Caki2 (cell line): ENCODE measurements at regions not wholly inside any gene's neighbourhood (a gene's known extent, or its start where the extent isn't known, plus 50 kb on each side); places are given as distances from the start of the nearest gene placed in this dataset.

Source experiments
- DNase-seq: peaks from one replicate; pipeline ENCODE4 v3.0.0-alpha.2; 2015; ENCODE audit warnings: low read depth
- in situ Hi-C: cut with HindIII; loops from 2 replicates; pipeline ENCODE4 v1.10.0; 2016; ENCODE audit warnings: low sequenced_read_pairs, low pct_unique_long_range_greater_than_20kb, mixed read lengths

- no peak for DNase-seq
- in situ Hi-C loops: no loop called here
Measured at GRCh38 chr20:56924292-56925081, 295.4 kb downstream of the TFAP2C start.

DNA sequence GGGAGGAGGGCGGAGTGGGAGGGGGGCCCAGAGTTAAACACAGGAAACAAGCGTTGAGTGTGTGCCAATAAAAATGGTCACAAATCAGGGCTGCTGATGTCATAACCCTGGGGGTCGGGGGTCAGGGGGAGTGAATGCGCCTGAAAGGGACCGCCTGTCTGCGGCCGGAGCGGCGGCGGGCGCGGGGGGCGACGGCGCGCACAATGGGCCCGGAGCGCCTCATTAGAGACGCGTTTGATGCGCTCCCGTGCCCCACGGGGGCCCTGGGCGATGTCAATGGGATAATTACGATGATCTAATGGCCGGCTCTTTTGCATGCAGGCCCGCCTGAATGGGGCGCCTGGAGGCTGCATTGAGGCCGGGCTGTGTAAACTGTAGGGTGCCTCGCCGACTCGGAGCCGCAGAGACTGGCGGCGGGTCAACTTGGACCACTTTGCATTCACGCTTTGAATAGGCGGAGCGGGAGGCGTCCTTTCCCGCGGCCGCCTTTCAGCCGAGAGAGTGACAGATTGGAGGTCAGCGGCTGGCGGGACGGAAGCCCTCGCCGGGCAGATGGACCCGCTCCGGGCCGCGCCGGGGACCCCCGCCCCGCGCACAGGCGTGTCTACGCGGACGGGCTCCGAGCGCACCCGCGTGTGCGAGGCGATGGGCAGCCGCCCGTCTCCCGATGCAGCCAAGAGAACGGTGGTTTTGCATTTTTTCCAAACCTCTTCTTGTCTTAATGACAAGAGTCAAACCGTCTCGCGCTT is 296.1 kb downstream of the TFAP2C start:
- no peak for DNase-seq

GRCh38 chr20:56925831-56926170 is 296.7 kb downstream of the TFAP2C start:
- in situ Hi-C loops: no loop called here
- DNase-seq: no peak

More for the DNA sequence above, 296.1 kb downstream of the TFAP2C start:
- in situ Hi-C loops: no loop called here

DNA sequence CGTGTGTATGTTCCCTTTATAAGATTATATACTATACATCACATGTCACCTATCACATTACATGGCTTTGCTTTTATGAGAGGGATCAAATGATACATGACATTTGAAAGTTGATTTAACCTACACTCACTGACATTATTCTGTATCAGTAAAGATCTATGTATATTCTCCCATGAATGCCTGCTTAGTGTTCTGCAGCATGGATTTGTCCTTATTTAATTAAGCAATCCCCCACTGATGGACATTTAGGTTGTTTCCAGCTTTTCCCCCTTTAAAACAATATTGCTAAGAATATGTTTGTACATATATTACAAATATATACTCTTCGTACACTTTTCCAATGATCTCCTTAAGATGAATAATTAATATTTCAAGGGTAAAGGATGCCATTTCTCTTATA is 297.4 kb downstream of the TFAP2C start:
- DNase-seq: no peak
- in situ Hi-C loops: no loop called here

DNA sequence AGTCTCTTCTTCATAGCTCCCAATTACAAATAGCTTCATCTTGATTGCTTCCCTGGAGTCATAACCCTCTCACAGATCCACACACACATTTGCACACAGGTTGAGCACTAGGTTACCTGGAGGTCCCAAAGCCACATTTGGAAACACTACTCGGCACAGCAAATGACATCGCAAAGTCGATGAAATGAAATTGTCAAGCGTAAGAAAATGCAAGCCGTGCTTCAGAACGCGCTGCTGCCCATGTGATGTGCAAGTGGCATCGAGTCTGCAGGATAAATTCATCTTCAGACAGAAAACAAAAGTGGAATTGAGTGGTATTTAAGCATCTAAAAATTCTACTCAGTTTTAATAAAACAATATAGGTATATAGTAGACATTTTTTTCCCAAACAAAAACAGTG is 298.0 kb downstream of the TFAP2C start:
- DNase-seq: no peak
- in situ Hi-C loops: no loop called here

GRCh38 chr20:56928007-56928406 is 298.9 kb downstream of the TFAP2C start:
- DNase-seq: no peak
- in situ Hi-C loops: no loop called here

DNA sequence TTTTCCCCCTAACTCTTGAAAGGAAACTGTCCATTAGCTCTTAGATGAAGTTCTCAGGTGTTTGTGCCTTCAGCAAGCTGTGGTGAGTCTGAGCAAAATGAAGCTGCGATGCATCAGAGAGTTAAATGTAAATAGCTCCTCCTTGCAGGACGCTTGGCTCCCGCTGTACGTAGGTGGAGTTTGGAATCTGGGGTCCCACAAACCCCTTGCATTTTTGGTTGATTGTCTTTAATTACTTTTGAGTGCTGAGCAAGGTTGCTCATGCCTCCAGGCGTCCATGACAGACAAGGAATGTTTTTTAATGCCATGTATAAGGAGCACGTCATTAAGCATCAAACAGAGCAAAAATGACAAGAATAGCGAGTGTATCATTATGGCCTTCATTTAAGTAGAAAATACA is 300.5 kb downstream of the TFAP2C start:
- in situ Hi-C loops: no loop called here
- DNase-seq: no peak

- in situ Hi-C loops: no loop called here
- DNase-seq: no peak
Measured at GRCh38 chr20:56930876-56931275, 301.8 kb downstream of the TFAP2C start.

- in situ Hi-C loops: no loop called here
- no peak for DNase-seq
Measured at GRCh38 chr20:56932575-56933330, 303.6 kb downstream of the TFAP2C start.

- in situ Hi-C loops: no loop called here
- DNase-seq: no peak
Measured at GRCh38 chr20:56933331-56933698, 304.2 kb downstream of the TFAP2C start.

GRCh38 chr20:56934888-56935287 is 305.8 kb downstream of the TFAP2C start:
- no peak for DNase-seq
- in situ Hi-C loops: no loop called here

DNA sequence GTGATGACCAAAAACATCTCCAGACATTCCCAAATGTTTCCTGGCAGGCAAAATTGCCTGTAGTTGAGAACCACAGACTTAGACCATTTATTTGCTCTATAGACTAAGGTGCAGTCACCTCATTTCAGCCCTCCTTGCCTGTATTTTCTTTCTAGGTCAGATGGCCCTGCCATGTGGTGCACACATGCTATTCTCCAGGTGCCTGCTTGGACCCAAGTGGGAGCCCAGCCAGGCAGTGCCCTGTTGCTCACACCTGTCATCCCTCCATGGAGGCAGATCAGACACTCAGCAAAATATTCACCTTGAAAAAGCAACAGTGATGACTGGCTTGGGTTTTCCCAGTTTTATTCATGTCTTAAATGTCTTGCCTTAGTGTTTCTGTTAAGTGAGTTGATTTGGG is 311.4 kb downstream of the TFAP2C start:
- in situ Hi-C loops: no loop called here
- no peak for DNase-seq

- DNase-seq: no peak
- in situ Hi-C loops: no loop called here
Measured at GRCh38 chr20:56941101-56941686, 312.1 kb downstream of the TFAP2C start.

GRCh38 chr20:56943946-56944945 is 315.1 kb downstream of the TFAP2C start:
- in situ Hi-C loops: no loop called here
- no peak for DNase-seq

DNA sequence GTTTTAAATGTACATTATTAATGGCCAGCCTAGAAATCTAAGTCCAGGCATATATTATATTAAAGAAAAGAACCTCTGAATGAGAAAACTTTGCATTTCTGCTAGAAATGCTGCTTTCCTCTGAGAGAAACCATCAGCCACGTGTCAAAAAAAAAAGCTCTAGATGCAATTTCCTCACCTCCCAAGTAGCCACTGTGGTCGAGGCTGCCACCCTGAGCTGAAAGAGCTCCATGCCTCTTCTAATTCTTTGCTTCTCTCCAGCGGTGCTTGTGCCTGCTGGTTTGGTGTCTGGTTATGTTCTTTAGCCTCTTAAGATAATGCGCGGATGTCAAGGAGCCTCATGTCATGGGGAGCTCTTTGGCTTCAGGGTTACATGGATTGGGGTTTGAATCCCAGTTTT is 316.0 kb downstream of the TFAP2C start:
- DNase-seq: no peak
- in situ Hi-C loops: no loop called here

- in situ Hi-C loops: no loop called here
- DNase-seq: no peak
Measured at GRCh38 chr20:56945901-56946300, 316.8 kb downstream of the TFAP2C start.

- in situ Hi-C loops: no loop called here
- no peak for DNase-seq
Measured at GRCh38 chr20:56949318-56949717, 317.1 kb downstream of the BMP7 start.
